ENCODE measurements at regions not wholly inside any gene's neighbourhood (a gene's known extent, or its start where the extent isn't known, plus 50 kb on each side); places are given as distances from the start of the nearest gene placed in this dataset.

DNA sequence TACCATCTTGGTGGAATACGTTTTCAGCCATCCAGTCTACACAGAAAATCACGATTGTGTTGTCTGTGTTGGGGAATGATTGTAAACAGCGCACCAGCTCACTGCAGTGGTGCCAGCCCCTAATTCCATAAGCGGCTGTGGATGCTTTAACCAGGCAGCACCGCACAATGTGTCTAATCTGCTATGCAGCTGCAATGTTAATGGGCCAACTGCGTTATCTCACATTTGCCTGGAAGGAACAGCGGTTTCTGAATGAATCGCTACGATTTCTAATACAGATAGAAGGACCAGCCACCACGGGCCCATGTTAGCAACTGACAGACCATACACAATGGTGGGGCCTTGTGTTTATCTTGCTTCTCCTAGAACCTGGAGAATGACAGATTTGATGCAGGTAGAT, 384.5 kb upstream of the KIRREL3 start:
- DNase-seq (ENCODE audit: low read depth in 2 of 3, low spot score in 2 of 3), result no peak

GRCh38 chr11:127383026-127383425, 382.5 kb upstream of the KIRREL3 start:
- DNase-seq (ENCODE audit: low read depth in 2 of 3, low spot score in 2 of 3), result no peak

DNA sequence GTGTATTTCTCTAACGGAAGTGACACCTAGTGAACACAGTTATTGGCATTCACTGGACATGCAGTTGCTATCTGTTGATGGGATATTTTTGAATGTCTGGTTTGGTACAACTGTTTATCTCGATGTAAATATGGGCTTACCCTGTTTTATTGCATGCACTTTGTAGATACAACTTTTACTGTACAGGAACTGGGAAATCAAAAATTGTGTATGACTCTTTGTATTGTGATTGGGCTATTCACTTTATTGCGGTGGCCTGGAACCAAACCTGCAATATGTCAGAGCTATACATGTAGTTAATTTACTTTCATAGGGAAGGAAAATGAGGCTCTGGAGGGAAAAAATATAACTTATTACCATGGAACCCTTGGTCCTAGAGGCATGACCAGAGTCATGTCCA, 380.7 kb upstream of the KIRREL3 start:
- no peak for DNase-seq (ENCODE audit: low read depth in 2 of 3, low spot score in 2 of 3)

DNA sequence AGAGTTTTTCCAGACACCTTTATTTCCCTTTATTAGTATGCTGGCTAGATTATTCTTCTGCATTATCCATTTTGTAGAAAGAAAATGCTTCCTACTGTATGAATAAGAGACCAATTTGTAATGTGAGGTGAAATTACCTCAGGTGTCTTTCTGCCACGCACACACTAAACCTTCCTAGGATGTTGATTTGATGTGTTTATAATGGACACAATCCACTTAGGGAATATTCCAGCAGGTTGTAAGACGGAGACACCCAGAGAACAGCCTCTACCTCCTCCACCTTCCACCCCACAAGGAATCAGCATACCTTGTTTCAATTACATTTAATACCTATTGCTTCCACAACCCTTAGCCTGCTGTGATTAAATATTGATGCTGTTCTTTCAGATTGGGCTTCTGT, 379.1 kb upstream of the KIRREL3 start:
- no peak for DNase-seq (ENCODE audit: low read depth in 2 of 3, low spot score in 2 of 3)

DNA sequence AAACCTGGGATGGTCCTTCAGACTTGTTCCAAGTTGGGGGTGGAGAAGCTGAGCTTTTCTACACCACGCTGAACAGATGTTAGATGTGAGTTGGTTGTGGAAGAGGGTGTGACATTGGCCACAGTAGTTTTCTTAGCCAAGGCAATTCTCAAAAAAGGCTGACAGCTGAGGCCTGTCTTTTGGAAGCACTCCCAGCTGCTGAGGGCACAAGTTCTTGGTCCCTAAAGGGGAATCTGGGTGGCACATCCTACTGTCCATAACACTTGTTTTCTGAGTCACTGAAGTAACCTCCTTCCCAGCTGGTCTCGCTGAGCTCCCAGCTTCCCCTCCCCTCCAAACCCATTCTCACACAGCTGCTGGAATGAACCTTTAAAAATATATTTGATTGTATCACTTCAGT, 375.7 kb upstream of the KIRREL3 start:
- no peak for DNase-seq (ENCODE audit: low read depth in 2 of 3, low spot score in 2 of 3)

DNA sequence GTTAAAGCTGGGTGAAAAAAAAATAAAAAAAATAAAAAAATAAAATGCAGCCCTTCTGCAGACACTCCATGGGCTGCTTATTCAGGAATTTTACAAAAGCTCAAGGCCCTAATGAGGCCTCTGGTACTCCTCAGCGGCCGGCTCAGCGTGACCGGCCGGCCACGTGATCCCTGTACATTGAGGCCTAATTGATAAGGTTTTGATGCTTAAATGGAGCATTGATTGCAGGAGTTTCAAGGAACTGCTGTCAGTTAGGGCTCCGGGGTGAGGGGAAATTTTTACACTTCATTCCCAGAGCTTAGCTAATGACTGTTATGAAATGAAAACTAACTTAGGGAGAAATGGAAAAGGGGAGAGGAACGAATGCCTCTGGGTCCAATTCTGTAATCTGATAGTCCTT, 368.8 kb upstream of the KIRREL3 start:
- DNase-seq (ENCODE audit: low read depth in 2 of 3, low spot score in 2 of 3), result no peak

GRCh38 chr11:127362754-127363308, 362.3 kb upstream of the KIRREL3 start:
- no peak for DNase-seq (ENCODE audit: low read depth in 2 of 3, low spot score in 2 of 3)

DNA sequence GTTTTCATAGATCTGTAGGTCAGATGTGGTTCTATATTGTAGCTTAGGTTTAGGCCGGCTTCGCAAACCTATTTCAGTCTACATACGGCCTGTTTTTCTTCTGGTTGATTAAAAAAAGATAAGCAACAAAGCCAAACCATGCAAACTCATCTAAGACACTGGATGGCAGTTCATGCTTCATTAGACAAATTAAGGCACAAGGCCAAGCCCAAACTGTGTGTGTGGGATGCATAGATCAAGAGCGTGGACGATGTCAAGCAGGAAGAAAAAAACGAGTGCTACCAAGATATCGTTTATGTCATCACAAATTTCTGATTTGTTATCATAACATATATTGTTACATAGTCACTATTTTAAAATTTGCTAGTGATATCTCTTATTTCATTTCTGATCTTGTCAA, 357.6 kb upstream of the KIRREL3 start:
- DNase-seq (ENCODE audit: low read depth in 2 of 3, low spot score in 2 of 3), result no peak

DNA sequence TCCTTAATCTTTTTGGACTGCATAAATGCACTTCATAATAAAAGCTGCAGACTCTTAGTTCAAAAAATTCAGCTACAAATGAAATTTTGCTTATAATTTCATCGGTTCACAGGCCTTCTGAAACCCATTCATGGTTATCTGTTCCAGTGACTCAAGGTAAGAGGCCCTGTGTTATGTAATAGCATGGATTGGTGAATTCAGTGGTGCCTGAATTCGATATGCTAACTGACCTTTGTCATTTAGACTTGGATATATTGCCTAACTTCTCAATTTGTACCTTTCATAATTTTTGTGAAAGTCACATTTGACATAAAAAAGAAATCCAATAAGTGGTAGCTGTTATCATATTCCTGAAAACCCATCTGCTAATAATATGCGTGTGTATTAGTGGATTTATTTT, 349.9 kb upstream of the KIRREL3 start:
- no peak for DNase-seq (ENCODE audit: low read depth in 2 of 3, low spot score in 2 of 3)

DNA sequence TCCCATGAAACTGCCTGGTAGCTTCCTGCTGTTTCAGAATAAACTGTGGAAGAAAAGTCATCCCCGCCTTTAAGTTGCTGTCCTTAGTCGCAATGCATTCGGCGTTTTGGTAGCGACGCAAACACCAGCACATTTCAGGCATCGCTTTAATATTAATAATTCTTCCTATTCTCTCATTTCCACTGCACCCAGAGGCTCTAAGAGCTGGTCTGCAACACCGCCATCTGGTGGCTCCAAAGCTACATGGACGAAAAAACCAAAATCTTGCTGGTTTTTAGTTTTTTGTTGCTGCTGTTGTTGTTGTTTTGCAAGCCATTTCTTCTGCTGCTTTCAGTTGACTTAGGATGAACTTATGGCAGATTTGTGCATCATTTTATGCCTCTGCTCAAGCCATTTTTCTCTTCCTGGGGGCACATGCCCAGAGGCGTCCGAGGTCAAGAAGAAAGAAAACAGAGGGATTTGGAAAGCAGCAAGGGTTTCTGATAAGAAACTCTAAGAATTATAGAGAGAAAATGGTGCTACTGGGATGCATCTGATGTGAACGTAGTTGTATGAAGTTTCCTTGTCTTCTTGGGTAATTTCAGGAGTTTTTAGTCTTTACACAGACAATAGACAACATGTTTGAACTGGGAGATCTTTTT, 345.4 kb upstream of the KIRREL3 start:
- DNase-seq (ENCODE audit: low read depth in 2 of 3, low spot score in 2 of 3), result no peak

DNA sequence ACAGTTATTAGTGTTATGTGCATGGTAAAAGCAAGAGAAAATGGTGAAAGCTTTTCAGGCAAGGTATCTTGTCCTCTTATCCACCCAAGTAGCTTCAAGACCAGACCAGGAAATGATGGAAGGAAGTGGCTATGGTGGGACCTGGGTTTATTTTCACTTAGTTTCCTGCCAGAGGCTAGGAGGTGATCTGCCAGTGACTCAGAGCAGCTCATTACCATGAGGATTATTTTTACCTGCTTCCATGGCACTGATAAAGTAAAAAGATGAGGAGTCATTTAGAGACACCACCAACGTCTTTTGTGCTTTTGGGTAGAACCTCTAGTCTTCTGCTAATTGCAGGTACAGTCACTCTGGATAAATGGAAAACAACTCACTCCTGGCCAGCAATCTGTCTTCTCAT, 339.9 kb upstream of the KIRREL3 start:
- DNase-seq (ENCODE audit: low read depth in 2 of 3, low spot score in 2 of 3), result no peak

- no peak for DNase-seq (ENCODE audit: low read depth in 2 of 3, low spot score in 2 of 3)
Measured at GRCh38 chr11:127339376-127339775, 338.8 kb upstream of the KIRREL3 start.

DNA sequence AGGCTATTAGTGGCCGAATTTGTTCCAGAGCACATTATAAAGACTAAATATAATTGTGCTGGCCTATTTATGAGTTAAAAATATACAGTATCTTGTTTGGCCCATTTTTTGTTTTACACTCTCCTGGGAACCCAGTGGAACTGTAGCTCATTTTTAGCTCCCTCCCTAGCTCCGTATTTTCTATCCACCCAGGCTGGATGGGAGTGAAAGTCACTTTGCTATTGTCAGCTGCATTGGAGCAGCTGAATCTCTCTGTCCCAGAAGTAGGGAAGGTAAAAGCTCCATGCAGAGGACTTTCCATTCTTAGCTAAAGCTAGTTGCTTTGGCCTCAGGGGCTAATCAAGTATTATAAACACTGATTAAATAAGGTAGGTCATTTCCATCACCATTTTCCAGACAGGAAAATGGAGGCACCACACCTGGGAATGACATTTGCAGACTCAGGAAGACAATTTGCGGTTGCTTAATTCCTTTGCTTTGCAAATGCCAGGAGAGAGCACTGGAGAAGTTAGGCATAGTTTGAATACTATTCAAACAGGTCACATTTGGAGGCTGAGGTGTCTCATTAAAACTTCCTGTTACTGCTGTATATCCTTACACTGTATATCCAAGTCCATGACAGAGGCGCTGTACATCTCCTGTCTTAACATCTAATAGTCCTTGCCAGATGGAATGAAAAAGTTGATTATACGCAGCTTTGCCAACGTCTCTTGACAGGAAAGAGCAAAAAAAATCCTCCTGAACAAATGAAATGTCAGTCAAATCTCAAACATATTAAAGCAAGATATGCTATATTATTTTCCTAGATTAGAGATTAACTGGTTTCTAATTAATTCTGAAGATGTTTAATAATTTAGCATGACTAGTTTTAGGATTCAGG, 338.1 kb upstream of the KIRREL3 start:
- DNase-seq (ENCODE audit: low read depth in 2 of 3, low spot score in 2 of 3), result no peak

DNA sequence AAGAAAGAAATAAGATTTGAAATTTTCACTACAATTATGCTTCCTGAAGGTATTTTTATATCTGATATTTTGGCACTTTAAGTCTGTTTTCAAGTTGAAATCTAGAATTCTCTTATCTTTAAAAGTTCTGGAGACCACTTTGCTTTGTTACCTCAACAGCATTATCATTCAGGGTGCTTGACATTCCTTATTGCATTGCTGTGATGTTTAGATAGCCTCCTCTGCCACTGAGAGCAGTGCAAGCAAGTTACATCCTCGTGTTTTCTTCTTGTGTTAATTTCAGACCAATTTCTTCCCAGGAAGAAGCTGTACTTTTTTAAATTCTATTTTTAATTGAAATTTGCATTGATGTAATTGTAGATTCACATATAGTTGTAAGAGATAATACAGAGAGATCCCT, 333.9 kb upstream of the KIRREL3 start:
- no peak for DNase-seq (ENCODE audit: low read depth in 2 of 3, low spot score in 2 of 3)

- no peak for DNase-seq (ENCODE audit: low read depth in 2 of 3, low spot score in 2 of 3)
Measured at GRCh38 chr11:127332896-127333295, 332.3 kb upstream of the KIRREL3 start.

DNA sequence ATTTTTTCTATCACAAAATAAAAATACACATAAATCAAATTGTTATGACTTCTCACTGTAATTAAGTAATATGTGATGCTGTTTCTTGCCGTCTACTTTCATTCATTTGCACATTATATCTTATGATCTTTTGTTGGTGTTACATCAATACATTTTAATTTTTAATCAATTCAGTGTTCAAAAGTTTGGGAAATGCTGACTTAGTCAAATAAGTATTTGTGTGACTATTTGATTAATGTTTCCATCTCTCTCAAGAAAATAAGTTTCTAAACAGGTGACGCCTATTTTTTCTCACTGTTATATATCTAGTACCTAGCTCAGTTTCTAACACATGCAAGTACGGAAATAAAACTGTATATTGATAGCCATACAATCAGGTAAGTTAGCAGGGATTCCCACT, 329.5 kb upstream of the KIRREL3 start:
- DNase-seq (ENCODE audit: low read depth in 2 of 3, low spot score in 2 of 3), result no peak

GRCh38 chr11:127308291-127308690, 307.7 kb upstream of the KIRREL3 start:
- DNase-seq (ENCODE audit: low read depth in 2 of 3, low spot score in 2 of 3), result no peak

DNA sequence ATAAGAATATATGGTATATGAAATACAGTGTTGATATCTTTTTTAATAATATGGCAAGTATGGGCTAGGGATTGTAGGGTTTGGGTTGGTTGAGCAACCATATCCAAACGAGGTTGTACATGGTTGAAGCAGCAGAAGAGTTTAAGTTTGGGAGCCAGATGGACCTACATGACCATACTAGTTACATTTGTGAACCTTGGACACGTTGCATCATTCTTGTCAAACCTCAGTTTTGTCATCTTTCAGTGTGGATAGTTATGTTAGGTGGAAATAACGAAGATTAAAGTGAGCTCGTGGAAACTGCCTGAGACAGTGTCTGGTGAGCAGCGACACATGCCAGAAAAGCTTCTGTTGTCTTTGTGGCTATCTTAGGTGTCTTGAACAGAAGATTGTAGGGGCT, 307.1 kb upstream of the KIRREL3 start:
- DNase-seq (ENCODE audit: low read depth in 2 of 3, low spot score in 2 of 3), result no peak

- no peak for DNase-seq (ENCODE audit: low read depth in 2 of 3, low spot score in 2 of 3)
Measured at GRCh38 chr11:127304634-127305033, 304.1 kb upstream of the KIRREL3 start.

DNA sequence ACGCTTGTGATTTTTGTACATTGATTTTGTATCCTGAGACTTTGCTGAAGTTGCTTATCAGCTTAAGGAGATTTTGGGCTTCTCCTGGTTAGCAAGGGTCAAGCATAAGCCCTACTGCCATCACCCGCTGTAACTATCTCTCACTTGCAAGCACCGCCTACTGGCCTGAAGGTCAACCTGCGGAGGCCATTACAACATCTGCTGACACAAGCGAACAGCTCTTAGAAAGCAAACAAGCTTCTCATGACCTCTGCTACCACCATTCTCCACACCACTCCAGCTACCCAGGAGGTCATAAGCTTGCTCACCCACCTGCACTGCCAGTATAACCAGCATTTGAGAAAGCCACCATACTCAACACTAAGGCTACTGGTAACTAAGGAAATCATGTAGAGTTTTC, 288.4 kb upstream of the KIRREL3 start:
- DNase-seq (ENCODE audit: low read depth in 2 of 3, low spot score in 2 of 3), result no peak

DNA sequence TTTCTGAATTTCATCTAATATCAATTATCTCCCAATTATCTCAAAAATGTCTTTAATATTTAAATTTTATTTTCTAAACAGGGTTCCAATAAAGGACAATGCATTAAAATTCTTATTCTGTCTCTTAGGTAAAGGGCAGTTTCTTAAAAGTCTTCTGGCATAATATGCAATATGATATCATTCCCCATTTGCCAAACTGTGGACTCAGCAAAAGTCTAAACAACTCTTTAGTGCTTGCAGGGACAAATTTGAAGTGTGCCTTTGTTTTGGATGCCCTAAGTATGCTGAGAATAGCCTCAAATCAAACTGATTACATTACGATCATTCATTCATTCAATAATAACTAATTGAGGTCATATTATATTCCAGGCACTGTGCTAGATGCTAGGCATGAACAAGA, 281.0 kb upstream of the KIRREL3 start:
- no peak for DNase-seq (ENCODE audit: low read depth in 2 of 3, low spot score in 2 of 3)

GRCh38 chr11:127275774-127276173, 275.2 kb upstream of the KIRREL3 start:
- DNase-seq (ENCODE audit: low read depth in 2 of 3, low spot score in 2 of 3), result no peak

DNA sequence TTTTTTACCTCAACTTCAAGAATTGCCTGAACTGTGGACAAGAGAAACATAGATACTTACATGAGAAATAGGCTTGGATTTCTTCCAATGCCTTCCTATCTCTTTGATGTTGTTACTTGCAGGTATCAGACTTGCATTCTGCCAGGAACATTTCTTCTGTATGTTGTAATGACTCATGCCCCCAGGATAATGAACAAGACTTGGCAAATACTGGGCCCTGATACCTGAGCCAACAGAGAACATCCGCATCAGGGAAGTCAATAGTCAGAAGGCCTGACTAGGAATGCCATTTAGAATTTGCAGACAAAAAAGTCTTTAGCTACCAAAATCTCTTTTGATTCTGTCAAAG, 273.7 kb upstream of the KIRREL3 start:
- no peak for DNase-seq (ENCODE audit: low read depth in 2 of 3, low spot score in 2 of 3)
